H1 (cell line): ENCODE measurements at regions not wholly inside any gene's neighbourhood (a gene's known extent, or its start where the extent isn't known, plus 50 kb on each side); places are given as distances from the start of the nearest gene placed in this dataset.

Experiments
- ASH2L ChIP-seq: fragments of 200-600, 300-600 bp; sonication (generic); IDR thresholded peaks from one replicate; pipeline ENCODE4 v1.7.1; 2017; ENCODE audit warnings: low read length
- CHD2 ChIP-seq: IDR thresholded peaks from 2 replicates; pipeline ENCODE4 v1.6.1; 2012; ENCODE audit warnings: low read length, improper control_type of control experiment
- GTF2F1 ChIP-seq: IDR thresholded peaks from 2 replicates; pipeline ENCODE4 v1.6.1; 2012; ENCODE audit warnings: low read depth, low read length, improper control_type of control experiment, borderline replicate concordance
- JUND ChIP-seq: IDR thresholded peaks from 2 replicates; pipeline ENCODE4 v1.6.1; 2011; ENCODE audit warnings: mild to moderate bottlenecking, improper control_type of control experiment, low read length
- POLR2AphosphoS5 ChIP-seq: IDR thresholded peaks from 2 replicates; pipeline ENCODE4 v1.6.1; 2011; ENCODE audit warnings: low read depth, low read length
- RAD21 ChIP-seq, 2 experiments: IDR thresholded peaks in 1 of 2; conservative IDR thresholded peaks in 1 of 2; 2 replicates each; pipeline ENCODE4 v1.6.1; 2011; ENCODE audit warnings: low read depth in 2 of 2, low read length in 2 of 2, improper control_type of control experiment in 1 of 2, inconsistent platforms in 1 of 2, mild to moderate bottlenecking in 1 of 2, moderate library complexity in 1 of 2
- SP2 ChIP-seq: IDR thresholded peaks from 2 replicates; pipeline ENCODE4 v1.6.1; 2012; ENCODE audit warnings: mild to moderate bottlenecking, low read length, inconsistent platforms
- TBP ChIP-seq: IDR thresholded peaks from 2 replicates; pipeline ENCODE4 v1.6.1; 2011; ENCODE audit warnings: low read depth, low read length, improper control_type of control experiment
- TF ChIP-seq, protein P1 (sequence below): fragments of 300-600 bp; sonication (generic); IDR thresholded peaks from 2 replicates; pipeline ENCODE4 v1.7.1; 2012; ENCODE audit warnings: low read length, moderate library complexity, mild to moderate bottlenecking, inconsistent platforms; ENCODE audit not compliant: insufficient replicate concordance
- TF ChIP-seq, protein P2 (sequence below): IDR thresholded peaks from 2 replicates; pipeline ENCODE4 v1.6.1; 2012; ENCODE audit warnings: inconsistent platforms
- TF ChIP-seq, protein P3 (sequence below): IDR thresholded peaks from 2 replicates; pipeline ENCODE4 v1.6.1; 2012; ENCODE audit warnings: inconsistent platforms

DNA sequence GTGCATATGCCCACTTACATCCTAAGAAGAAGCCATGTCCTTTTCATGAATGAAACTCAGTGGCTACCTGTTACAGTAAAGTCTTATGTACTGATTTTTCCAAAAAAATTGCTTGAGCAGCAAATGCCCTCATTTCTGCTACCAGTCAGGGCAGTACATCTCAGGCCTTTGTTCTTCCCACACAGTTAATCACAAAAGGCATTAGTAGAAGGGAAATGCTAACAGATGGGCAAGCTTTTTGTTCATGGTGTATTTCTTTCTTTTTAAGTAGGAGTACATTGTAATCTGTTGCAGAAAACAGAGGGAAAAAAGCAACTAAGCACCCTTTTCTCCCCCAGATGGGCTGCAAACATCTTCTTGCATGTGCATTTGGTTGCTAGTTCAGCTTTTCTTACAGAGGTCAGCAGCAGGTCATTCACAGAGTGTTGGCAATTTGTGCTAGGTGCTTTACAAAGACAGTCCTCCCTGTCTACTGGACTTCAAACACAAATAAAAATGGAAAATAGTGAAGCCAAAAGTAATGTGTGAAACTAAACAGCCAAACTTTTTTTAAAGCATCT lies 373.4 kb downstream of the PRDM5 start (continued):
- TF ChIP-seq, protein P1, sequence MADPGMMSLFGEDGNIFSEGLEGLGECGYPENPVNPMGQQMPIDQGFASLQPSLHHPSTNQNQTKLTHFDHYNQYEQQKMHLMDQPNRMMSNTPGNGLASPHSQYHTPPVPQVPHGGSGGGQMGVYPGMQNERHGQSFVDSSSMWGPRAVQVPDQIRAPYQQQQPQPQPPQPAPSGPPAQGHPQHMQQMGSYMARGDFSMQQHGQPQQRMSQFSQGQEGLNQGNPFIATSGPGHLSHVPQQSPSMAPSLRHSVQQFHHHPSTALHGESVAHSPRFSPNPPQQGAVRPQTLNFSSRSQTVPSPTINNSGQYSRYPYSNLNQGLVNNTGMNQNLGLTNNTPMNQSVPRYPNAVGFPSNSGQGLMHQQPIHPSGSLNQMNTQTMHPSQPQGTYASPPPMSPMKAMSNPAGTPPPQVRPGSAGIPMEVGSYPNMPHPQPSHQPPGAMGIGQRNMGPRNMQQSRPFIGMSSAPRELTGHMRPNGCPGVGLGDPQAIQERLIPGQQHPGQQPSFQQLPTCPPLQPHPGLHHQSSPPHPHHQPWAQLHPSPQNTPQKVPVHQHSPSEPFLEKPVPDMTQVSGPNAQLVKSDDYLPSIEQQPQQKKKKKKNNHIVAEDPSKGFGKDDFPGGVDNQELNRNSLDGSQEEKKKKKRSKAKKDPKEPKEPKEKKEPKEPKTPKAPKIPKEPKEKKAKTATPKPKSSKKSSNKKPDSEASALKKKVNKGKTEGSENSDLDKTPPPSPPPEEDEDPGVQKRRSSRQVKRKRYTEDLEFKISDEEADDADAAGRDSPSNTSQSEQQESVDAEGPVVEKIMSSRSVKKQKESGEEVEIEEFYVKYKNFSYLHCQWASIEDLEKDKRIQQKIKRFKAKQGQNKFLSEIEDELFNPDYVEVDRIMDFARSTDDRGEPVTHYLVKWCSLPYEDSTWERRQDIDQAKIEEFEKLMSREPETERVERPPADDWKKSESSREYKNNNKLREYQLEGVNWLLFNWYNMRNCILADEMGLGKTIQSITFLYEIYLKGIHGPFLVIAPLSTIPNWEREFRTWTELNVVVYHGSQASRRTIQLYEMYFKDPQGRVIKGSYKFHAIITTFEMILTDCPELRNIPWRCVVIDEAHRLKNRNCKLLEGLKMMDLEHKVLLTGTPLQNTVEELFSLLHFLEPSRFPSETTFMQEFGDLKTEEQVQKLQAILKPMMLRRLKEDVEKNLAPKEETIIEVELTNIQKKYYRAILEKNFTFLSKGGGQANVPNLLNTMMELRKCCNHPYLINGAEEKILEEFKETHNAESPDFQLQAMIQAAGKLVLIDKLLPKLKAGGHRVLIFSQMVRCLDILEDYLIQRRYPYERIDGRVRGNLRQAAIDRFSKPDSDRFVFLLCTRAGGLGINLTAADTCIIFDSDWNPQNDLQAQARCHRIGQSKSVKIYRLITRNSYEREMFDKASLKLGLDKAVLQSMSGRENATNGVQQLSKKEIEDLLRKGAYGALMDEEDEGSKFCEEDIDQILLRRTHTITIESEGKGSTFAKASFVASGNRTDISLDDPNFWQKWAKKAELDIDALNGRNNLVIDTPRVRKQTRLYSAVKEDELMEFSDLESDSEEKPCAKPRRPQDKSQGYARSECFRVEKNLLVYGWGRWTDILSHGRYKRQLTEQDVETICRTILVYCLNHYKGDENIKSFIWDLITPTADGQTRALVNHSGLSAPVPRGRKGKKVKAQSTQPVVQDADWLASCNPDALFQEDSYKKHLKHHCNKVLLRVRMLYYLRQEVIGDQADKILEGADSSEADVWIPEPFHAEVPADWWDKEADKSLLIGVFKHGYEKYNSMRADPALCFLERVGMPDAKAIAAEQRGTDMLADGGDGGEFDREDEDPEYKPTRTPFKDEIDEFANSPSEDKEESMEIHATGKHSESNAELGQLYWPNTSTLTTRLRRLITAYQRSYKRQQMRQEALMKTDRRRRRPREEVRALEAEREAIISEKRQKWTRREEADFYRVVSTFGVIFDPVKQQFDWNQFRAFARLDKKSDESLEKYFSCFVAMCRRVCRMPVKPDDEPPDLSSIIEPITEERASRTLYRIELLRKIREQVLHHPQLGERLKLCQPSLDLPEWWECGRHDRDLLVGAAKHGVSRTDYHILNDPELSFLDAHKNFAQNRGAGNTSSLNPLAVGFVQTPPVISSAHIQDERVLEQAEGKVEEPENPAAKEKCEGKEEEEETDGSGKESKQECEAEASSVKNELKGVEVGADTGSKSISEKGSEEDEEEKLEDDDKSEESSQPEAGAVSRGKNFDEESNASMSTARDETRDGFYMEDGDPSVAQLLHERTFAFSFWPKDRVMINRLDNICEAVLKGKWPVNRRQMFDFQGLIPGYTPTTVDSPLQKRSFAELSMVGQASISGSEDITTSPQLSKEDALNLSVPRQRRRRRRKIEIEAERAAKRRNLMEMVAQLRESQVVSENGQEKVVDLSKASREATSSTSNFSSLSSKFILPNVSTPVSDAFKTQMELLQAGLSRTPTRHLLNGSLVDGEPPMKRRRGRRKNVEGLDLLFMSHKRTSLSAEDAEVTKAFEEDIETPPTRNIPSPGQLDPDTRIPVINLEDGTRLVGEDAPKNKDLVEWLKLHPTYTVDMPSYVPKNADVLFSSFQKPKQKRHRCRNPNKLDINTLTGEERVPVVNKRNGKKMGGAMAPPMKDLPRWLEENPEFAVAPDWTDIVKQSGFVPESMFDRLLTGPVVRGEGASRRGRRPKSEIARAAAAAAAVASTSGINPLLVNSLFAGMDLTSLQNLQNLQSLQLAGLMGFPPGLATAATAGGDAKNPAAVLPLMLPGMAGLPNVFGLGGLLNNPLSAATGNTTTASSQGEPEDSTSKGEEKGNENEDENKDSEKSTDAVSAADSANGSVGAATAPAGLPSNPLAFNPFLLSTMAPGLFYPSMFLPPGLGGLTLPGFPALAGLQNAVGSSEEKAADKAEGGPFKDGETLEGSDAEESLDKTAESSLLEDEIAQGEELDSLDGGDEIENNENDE = no peak
- no peak for TF ChIP-seq SP2
- TF ChIP-seq RAD21 (IDR thresholded peaks at IDR 0.05 in 1 of 2, conservative IDR thresholded peaks at IDR 0.05 in 1 of 2; ENCODE audit: low read depth in 2 of 2, low read length in 2 of 2) = no peak
- TF ChIP-seq, protein P2, sequence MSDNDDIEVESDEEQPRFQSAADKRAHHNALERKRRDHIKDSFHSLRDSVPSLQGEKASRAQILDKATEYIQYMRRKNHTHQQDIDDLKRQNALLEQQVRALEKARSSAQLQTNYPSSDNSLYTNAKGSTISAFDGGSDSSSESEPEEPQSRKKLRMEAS = no peak
- no peak for TF ChIP-seq JUND
- TF ChIP-seq POLR2AphosphoS5 = no peak
- TF ChIP-seq, protein P3, sequence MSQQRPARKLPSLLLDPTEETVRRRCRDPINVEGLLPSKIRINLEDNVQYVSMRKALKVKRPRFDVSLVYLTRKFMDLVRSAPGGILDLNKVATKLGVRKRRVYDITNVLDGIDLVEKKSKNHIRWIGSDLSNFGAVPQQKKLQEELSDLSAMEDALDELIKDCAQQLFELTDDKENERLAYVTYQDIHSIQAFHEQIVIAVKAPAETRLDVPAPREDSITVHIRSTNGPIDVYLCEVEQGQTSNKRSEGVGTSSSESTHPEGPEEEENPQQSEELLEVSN = no peak
- TF ChIP-seq TBP = no peak
- no peak for TF ChIP-seq CHD2
- TF ChIP-seq ASH2L = no peak
- TF ChIP-seq GTF2F1 = no peak
